Trophoblast cell (in vitro differentiated cells and primary cell): ENCODE measurements at regions not wholly inside any gene's neighbourhood (a gene's known extent, or its start where the extent isn't known, plus 50 kb on each side); places are given as distances from the start of the nearest gene placed in this dataset.

Experiments
- DNase-seq, 2 donors: peaks; one replicate each; pipeline ENCODE4 v3.0.0-alpha.2; 2016
- H2AFZ ChIP-seq: 2 replicates; pipeline ENCODE4 v1.6.1; 2013; ENCODE audit warnings: low read length, moderate library complexity, mild to moderate bottlenecking; ENCODE audit not compliant: insufficient read depth, poor library complexity
- H2AK5ac ChIP-seq: 2 replicates; pipeline ENCODE4 v1.6.1; 2013; ENCODE audit warnings: mild to moderate bottlenecking, low read length
- H2BK120ac ChIP-seq: 2 replicates; pipeline ENCODE4 v1.6.1; 2013; ENCODE audit warnings: low read length, mild to moderate bottlenecking, moderate library complexity; ENCODE audit not compliant: insufficient read depth, poor library complexity
- H2BK12ac ChIP-seq: 2 replicates; pipeline ENCODE4 v1.6.1; 2013; ENCODE audit warnings: mild to moderate bottlenecking, low read length, moderate library complexity
- H2BK5ac ChIP-seq: 2 replicates; pipeline ENCODE4 v1.6.1; 2013; ENCODE audit warnings: low read length, low read depth, moderate library complexity, mild to moderate bottlenecking; ENCODE audit not compliant: poor library complexity
- H3K14ac ChIP-seq: 2 replicates; pipeline ENCODE4 v1.6.1; 2013; ENCODE audit warnings: mild to moderate bottlenecking, low read length
- H3K18ac ChIP-seq: 2 replicates; pipeline ENCODE4 v1.6.1; 2013; ENCODE audit warnings: mild to moderate bottlenecking, low read length
- H3K23ac ChIP-seq: 2 replicates; pipeline ENCODE4 v1.6.1; 2013; ENCODE audit warnings: low read length
- H3K27ac ChIP-seq: 2 replicates; pipeline ENCODE4 v1.5.1; 2013; ENCODE audit warnings: low read depth, mild to moderate bottlenecking, inconsistent platforms, low read length, moderate library complexity
- H3K27me3 ChIP-seq: 2 replicates; pipeline ENCODE4 v1.6.1; 2013; ENCODE audit warnings: inconsistent platforms, mild to moderate bottlenecking, low read length, moderate library complexity; ENCODE audit not compliant: insufficient read depth
- H3K36me3 ChIP-seq, 2 experiments: 1 replicate in 1 of 2; 2 replicates in 1 of 2; pipeline ENCODE4 v1.6.1; 2013; ENCODE audit warnings: low read length in 2 of 2, mild to moderate bottlenecking in 2 of 2, moderate library complexity in 1 of 2; ENCODE audit not compliant: insufficient read depth in 2 of 2, control insufficient read depth in 1 of 2
- H3K4ac ChIP-seq: 2 replicates; pipeline ENCODE4 v1.6.1; 2013; ENCODE audit warnings: low read depth, mild to moderate bottlenecking, low read length, moderate library complexity
- H3K4me1 ChIP-seq, 2 experiments: 1 replicate in 1 of 2; 2 replicates in 1 of 2; pipeline ENCODE4 v1.6.1; 2013; ENCODE audit warnings: low read length in 2 of 2, mild to moderate bottlenecking in 2 of 2, moderate library complexity in 1 of 2; ENCODE audit not compliant: insufficient read depth in 2 of 2, control insufficient read depth in 1 of 2
- H3K4me2 ChIP-seq: 2 replicates; pipeline ENCODE4 v1.6.1; 2013; ENCODE audit warnings: inconsistent platforms, mild to moderate bottlenecking, low read length, moderate library complexity
- H3K4me3 ChIP-seq: 2 replicates; pipeline ENCODE4 v1.5.1; 2013; ENCODE audit warnings: mild to moderate bottlenecking, low read depth, low read length, inconsistent platforms
- H3K79me1 ChIP-seq: one replicate; pipeline ENCODE4 v1.6.1; 2013; ENCODE audit warnings: low read length
- H3K79me2 ChIP-seq: 2 replicates; pipeline ENCODE4 v1.6.1; 2013; ENCODE audit warnings: low read length, mild to moderate bottlenecking; ENCODE audit not compliant: control insufficient read depth, insufficient read depth, poor library complexity
- H3K9ac ChIP-seq: 2 replicates; pipeline ENCODE4 v1.6.1; 2013; ENCODE audit warnings: mild to moderate bottlenecking, low read length
- H3K9me3 ChIP-seq: 2 replicates; pipeline ENCODE4 v1.6.1; 2013; ENCODE audit warnings: low read depth, mild to moderate bottlenecking, control low read depth, inconsistent platforms, low read length; ENCODE audit not compliant: insufficient read depth
- H4K12ac ChIP-seq: 2 replicates; pipeline ENCODE4 v1.6.1; 2013; ENCODE audit warnings: low read depth, mild to moderate bottlenecking, low read length, moderate library complexity
- H4K8ac ChIP-seq: 2 replicates; pipeline ENCODE4 v1.6.1; 2013; ENCODE audit warnings: low read depth, mild to moderate bottlenecking, low read length, moderate library complexity
- H4K91ac ChIP-seq: one replicate; pipeline ENCODE4 v1.6.1; 2013; ENCODE audit warnings: low read depth, mild to moderate bottlenecking, low read length, moderate library complexity
- WGBS: extraction: QIAGEN DNeasy Blood & Tissue Kit; methylation state at CpG from one replicate; pipeline ENCODE4 v1.1.7; 2013; ENCODE audit warnings: missing lambda C conversion rate; ENCODE audit not compliant: insufficient read length, insufficient coverage; ENCODE audit errors: extremely low coverage; 5-methylcytosine and 5-hydroxymethylcytosine counted together

DNA sequence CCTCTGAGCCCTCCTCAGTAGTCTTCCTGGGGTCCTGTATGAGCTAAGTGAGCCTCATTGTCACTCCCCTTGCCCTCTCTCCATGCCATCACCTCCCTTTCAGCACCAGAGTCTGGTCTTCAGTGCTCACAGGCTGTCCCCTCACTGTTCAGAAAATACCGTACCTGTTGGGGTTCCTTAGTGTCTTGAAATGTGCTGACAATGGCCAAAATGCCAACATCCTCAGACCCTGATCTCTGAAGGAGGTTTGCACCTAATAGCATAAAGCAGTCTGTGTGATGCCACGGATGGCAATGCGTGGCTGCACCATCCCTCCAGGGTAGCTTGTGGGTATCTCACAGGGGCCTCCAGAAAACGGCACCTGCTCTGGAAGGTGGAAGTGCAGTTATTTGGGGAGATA is 301.0 kb upstream of the TLE3 start:
- Histone ChIP-seq H3K9ac (no peak overlapping the region), H3K14ac (no peak overlapping the region), H3K18ac (no peak overlapping the region), H2BK120ac (no peak overlapping the region), H2BK12ac (no peak overlapping the region), H3K4ac (no peak overlapping the region), H3K4me2 (no peak overlapping the region), H2BK5ac (no peak overlapping the region), H3K4me1 (peaks cover 0 to 2% of the 10 kb centered on the region in 2 experiments), H4K91ac (no peak overlapping the region), H3K4me3 (no peak overlapping the region), H3K9me3 (no peaks in the 10 kb centered on the region), H4K12ac (no peak overlapping the region), H3K36me3 (no peaks in the 10 kb centered on the region), H3K79me1 (no peaks in the 10 kb centered on the region), H3K23ac (no peak overlapping the region), H4K8ac (no peak overlapping the region), H2AFZ (no peak overlapping the region), H2AK5ac (no peak overlapping the region), H3K27ac (no peak overlapping the region), H3K27me3 (peaks cover 2% of the 10 kb centered on the region), H3K79me2 (no peaks in the 10 kb centered on the region)
- WGBS: no CpG with 5 or more reads among the region's 4 CpGs
- no peak for DNase-seq

DNA sequence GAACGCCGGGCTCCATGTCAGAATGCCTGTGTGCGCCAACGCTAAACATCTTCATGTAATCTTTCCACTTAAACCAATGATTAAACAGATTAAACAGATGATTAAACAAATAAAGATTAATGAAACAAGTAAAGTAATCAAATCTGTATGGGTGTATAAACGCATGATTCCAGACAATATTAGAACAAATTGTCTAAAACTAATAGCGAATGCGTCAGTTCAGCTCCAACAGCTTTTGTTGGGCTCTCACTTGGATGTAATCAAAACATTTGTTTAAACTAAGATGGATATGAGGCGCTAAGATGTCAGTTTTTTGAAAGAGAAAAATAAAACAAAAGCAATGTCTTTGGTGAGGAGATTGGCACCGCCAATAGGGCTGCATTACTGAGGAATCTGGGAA is 299.1 kb upstream of the TLE3 start:
- H2BK5ac ChIP-seq: no peak overlapping the region
- no peaks in the 10 kb centered on the region for H3K79me2 ChIP-seq
- no peak overlapping the region for H3K4me3 ChIP-seq
- no peak overlapping the region for H2BK12ac ChIP-seq
- no peak overlapping the region for H4K8ac ChIP-seq
- no peaks in the 10 kb centered on the region for H3K36me3 ChIP-seq
- no peak overlapping the region for H4K91ac ChIP-seq
- no peak overlapping the region for H2AK5ac ChIP-seq
- H3K27me3 ChIP-seq: peaks cover 2% of the 10 kb centered on the region
- DNase-seq: no peak
- WGBS: no CpG with 5 or more reads among the region's 9 CpGs
- no peak overlapping the region for H3K14ac ChIP-seq
- no peaks in the 10 kb centered on the region for H3K79me1 ChIP-seq
- no peak overlapping the region for H4K12ac ChIP-seq
- H3K9ac ChIP-seq: no peak overlapping the region
- no peak overlapping the region for H3K4ac ChIP-seq
- H3K27ac ChIP-seq: no peak overlapping the region
- H3K23ac ChIP-seq: no peak overlapping the region
- no peaks in the 10 kb centered on the region for H3K9me3 ChIP-seq
- H2BK120ac ChIP-seq: no peak overlapping the region
- no peak overlapping the region for H2AFZ ChIP-seq
- H3K4me1 ChIP-seq: no peaks in the 10 kb centered on the region
- no peak overlapping the region for H3K18ac ChIP-seq
- H3K4me2 ChIP-seq: no peak overlapping the region

DNA sequence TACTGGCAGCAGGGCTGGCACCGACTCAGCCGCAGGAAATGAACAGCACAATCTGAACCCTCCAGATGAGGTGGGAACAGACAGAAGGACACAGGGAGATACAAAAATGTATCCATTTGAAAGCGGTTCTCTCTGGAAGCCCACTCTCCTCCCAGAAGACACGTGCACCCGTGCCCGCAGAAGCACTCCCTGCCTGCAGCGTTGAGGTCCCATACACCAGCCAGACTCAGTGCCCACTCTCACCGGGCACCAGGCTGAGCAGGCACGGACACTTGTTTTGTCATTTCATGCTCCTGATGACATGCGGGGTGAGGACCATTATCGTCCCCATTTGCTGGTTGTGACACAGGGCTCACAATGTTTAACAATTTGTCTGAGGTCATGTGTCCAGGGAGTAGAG is 297.4 kb upstream of the TLE3 start:
- Histone ChIP-seq H3K36me3 (no peaks in the 10 kb centered on the region), H4K91ac (no peak overlapping the region), H3K9ac (no peak overlapping the region), H3K23ac (no peak overlapping the region), H3K79me1 (no peaks in the 10 kb centered on the region), H3K4me2 (no peak overlapping the region), H4K12ac (no peak overlapping the region), H3K14ac (no peak overlapping the region), H2AFZ (no peak overlapping the region), H3K79me2 (no peaks in the 10 kb centered on the region), H3K4me3 (no peak overlapping the region), H3K4ac (no peak overlapping the region), H4K8ac (no peak overlapping the region), H2BK5ac (no peak overlapping the region), H3K4me1 (no peaks in the 10 kb centered on the region), H2AK5ac (no peak overlapping the region), H3K9me3 (no peaks in the 10 kb centered on the region), H2BK12ac (no peak overlapping the region), H2BK120ac (no peak overlapping the region), H3K27me3 (no peaks in the 10 kb centered on the region), H3K27ac (no peak overlapping the region), H3K18ac (no peak overlapping the region)
- no CpG with 5 or more reads among the region's 11 CpGs for WGBS
- no peak for DNase-seq

DNA sequence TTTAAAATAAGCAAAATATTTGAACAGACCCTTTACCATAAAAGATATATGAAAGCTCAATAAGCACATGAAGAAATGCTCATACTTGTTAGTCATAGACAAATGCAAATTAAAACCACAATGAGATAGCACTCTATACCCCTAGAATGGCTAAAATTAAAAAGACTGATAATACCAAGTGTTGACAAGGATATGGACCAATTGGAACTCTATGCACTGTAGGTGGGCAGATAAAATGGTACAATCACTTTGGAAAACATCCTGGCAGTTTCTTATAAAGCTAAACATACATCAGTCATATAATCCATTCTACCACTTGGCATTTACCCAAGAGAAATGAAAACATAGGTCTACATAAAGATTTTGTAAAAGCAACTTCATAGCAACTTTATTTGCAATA is 293.0 kb upstream of the TLE3 start:
- H2BK12ac ChIP-seq: no peak overlapping the region
- H2BK5ac ChIP-seq: no peak overlapping the region
- no peak overlapping the region for H2BK120ac ChIP-seq
- no peak overlapping the region for H3K4me3 ChIP-seq
- no peak overlapping the region for H3K18ac ChIP-seq
- no peaks in the 10 kb centered on the region for H3K79me1 ChIP-seq
- H3K36me3 ChIP-seq: no peaks in the 10 kb centered on the region
- H3K4ac ChIP-seq: no peak overlapping the region
- H3K79me2 ChIP-seq: no peaks in the 10 kb centered on the region
- H3K9me3 ChIP-seq: no peaks in the 10 kb centered on the region
- H3K27ac ChIP-seq: no peak overlapping the region
- H3K23ac ChIP-seq: no peak overlapping the region
- no peaks in the 10 kb centered on the region for H3K27me3 ChIP-seq
- no peak overlapping the region for H4K91ac ChIP-seq
- no peak overlapping the region for H3K4me2 ChIP-seq
- no peak overlapping the region for H3K9ac ChIP-seq
- H3K14ac ChIP-seq: no peak overlapping the region
- H4K12ac ChIP-seq: no peak overlapping the region
- no peak overlapping the region for H4K8ac ChIP-seq
- H2AK5ac ChIP-seq: no peak overlapping the region
- no peaks in the 10 kb centered on the region for H3K4me1 ChIP-seq
- no peak overlapping the region for H2AFZ ChIP-seq
- no peak for DNase-seq

DNA sequence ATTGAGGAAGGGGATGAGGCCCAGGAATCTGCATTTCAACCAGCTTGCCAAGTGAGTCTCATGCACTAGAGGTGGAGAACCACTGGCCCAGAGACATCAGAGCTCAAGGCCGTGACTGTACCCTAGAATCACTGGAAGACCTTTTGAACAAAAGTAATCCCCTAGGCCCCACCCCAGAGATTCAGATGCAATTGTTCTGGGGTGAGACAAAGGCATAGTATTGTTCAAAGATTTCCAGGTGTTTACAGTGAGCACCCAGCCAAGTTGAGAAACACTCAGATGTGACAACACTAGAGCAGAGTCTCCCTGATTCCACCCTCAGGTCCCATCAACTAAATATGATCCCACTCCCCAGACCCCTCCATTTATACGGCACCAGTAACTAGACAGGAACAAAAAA is 290.3 kb upstream of the TLE3 start:
- Histone ChIP-seq H3K27ac (no peak overlapping the region), H2BK12ac (no peak overlapping the region), H3K14ac (no peak overlapping the region), H3K9me3 (no peaks in the 10 kb centered on the region), H2BK5ac (no peak overlapping the region), H3K79me2 (no peaks in the 10 kb centered on the region), H2BK120ac (no peak overlapping the region), H3K4ac (no peak overlapping the region), H3K9ac (no peak overlapping the region), H3K4me1 (peaks cover 6 to 8% of the 10 kb centered on the region in 2 experiments), H4K8ac (no peak overlapping the region), H3K27me3 (no peaks in the 10 kb centered on the region), H3K36me3 (no peaks in the 10 kb centered on the region), H3K79me1 (no peaks in the 10 kb centered on the region), H4K91ac (no peak overlapping the region), H2AFZ (no peak overlapping the region), H3K4me2 (no peak overlapping the region), H3K23ac (no peak overlapping the region), H3K18ac (no peak overlapping the region), H3K4me3 (no peak overlapping the region), H4K12ac (no peak overlapping the region), H2AK5ac (no peak overlapping the region)
- DNase-seq: no peak
- WGBS: no CpG with 5 or more reads among the region's 2 CpGs
